ENCODE measurements at regions not wholly inside any gene's neighbourhood (a gene's known extent, or its start where the extent isn't known, plus 50 kb on each side); places are given as distances from the start of the nearest gene placed in this dataset.
A peak's percentile ranks its signal among the peaks of the same experiment; 100 is the strongest.

DNA sequence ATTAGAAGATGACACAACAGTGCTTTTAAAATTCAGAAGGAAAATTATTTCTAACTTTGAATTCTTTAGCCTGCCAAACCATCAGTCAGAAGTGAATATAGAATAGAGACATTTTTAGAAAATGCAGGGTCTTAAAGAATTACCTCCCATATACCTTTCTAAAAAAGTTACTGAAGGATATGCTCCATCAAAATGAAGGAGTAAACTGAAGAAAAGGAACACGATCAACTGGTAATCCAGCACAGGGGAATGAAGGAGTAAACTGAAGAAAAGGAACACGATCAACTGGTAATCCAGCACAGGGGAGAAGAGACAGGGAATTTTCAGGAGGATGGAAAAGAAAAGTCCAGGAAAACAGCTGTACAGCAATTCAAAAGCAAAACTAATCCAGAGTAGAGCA is 75.4 kb upstream of the LDLRAD3 start:
- DNase-seq: no peak

DNA sequence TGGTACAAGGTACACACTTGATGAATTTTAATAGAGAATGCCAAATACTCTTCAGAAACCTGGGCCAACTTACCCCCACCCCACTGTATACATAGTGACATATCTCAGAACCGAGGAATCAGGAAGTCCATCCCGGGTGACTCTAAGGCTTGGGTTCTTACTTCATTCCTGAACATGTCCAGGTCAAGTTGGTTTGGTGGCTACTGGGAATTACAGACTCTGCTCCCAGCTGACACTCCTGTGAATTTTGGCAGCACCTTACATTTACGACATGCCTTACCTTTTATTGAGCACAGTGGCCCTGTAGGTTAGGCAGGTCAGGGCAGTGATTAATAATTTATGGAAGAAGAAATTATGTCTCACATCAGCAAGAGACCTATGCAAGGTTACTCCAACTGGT is 70.1 kb upstream of the LDLRAD3 start:
- no peak for DNase-seq

DNA sequence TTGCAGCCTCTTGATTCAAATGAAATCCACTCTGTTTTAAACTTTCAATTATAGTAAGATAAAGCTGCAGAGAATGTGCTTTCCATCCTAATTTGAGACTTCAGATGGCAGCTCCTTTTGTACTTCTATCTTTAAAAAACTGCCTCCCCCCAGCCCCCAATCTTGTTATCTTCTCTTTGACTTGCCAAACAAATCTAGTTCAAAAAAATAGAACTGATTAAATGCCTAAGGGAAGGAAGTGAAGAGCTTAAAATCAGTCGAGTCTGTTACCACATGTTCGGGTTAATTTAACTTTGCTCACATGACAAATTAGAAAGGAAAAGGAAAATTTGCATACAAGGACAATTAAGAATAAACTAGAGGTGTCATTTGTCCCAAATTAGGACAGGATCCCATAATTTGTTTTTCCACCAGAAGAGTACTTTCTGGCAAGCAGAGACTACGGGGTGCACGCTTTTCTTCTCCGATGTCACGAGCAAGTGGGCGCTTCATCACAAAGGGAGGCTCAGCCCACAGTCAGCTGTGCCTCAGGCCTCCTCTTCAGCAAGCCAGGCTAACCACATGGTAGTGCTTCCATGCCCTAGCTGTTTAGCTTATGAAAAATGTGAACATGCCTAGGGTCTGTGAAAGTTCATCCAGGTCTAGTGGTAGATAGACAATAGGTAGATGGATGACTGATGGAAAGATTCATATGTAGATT is 69.0 kb upstream of the LDLRAD3 start:
- no peak for DNase-seq

DNA sequence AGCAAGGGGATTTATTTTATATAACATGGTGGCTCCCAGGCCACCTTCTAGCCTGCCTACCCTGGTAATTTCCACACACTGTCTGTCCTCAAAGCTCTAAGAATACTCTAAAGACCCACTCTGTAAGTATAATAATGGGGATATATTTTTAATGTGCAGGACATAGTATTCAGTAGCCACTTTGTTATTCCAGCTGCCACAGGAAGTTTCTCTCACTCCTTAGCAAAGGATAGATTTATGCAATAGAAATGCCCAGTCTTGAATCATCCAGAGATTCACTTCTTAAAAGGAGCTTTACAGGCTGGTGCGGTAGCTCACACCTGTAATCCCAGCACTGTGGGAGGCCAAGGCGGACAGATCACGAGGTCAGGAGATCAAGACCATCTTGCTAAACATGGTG is 68.4 kb upstream of the LDLRAD3 start:
- no peak for DNase-seq

DNA sequence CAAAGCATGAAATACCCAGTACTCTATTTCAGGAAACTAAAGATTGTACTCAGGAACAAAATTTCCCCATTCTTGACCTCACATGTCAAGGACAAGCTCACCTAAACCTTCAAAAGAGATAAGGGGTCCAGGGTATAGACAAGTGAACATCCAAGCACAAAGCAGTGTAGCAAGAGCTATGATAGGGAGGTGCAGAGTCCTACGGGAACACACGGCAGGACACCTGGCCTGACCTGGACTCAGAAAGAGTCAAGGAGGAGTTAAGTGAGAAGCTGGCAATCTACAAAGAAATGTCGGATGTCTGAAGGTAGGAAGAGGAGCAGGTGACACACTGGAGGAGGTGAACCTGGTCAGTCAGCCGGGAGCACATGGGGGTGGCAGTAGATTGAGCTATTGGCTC is 67.1 kb upstream of the LDLRAD3 start:
- DNase-seq: no peak

DNA sequence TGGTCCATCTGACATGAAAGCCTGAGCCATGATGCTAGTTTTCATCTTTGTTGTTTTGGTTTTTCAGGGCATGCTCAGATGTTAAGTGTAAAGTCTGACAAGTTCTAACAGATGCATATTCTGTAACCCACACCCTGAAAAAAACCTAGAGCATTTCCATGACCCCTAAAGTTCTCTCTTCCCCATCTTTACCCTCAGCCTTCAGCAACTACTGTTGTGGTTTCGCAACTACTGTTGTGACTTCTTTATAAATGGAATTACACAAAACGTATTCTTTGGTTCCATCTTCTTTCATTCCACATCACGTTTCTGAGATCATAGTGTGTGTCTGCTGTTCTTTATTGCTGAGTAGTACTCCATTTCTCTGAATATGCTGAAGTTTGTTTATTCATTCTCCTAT is 65.1 kb upstream of the LDLRAD3 start:
- no peak for DNase-seq

DNA sequence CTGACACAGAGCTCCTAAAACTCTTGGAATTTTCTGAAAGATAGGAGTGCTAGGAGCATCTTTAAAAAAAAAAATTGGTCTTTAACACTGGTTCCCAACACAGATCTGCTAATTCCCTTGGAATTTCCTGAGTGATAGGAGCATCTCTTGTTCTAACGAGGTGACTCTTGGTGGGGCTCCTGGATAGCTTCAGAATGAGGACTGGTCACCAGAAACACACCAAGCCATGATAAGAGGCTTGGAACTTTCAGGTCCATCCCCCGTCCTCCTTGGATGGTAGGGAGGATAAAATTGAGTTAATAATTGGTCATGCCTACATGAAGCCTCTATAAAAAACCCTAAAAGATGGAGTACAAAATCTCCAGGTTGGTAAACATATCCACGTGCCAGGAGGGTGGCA is 64.5 kb upstream of the LDLRAD3 start:
- no peak for DNase-seq

DNA sequence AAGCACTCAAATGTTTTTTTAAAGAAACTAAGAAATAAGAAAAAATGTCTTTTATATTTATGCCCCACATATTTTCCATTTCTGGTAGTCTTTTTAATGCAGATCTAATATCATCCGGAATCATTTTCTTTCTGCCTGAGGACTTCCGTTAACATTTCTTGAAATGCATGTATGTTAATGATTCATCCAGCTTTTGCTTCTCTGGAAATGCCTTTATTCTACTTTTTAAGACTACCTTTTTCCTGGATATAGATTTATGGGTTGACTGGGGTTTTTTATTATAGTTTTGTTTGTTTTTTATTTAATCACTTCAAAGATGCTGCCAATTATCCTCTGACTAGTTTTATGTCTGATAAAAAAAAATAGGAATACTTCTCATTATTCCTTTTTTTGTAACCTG is 57.1 kb upstream of the LDLRAD3 start:
- no peak for DNase-seq

DNA sequence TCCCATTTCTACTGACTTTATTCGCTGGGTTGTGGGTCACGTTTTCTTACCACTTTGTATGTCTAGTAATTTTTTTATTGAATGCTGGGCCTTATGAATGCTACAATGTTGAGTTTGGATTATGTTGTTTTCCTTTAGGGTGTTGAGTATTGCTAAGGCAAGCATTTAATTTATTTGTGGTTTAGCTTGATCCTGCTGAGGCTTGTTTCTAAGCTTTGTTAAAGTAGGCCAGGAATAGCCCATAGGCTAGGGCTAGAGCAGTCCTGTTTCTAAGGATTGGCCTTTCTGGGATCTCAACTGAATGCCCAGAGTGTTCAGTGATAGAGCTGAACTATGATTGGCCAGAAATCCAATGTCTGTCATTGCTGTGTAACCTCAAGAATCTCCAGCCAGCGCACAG is 56.1 kb upstream of the LDLRAD3 start:
- no peak for DNase-seq

DNA sequence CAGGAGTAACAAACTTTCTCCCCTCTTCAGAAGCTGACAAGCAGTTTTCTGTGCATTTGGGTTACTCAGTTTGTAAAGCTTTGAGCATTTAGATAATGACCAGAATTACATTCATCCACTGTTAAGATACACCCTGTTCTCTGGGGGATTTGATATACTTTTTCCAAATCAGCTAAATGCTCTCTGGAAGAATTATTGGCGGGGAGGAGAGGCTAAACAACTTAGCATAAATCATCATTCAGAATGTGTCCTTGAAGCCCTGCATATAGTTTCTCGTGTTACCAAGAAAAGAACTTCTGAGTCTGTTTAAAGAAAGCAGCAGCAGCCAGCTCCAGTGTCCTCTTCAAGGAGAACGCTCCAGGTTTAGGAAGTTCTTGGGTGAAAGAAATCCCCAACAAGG is 54.9 kb upstream of the LDLRAD3 start:
- DNase-seq: no peak

DNA sequence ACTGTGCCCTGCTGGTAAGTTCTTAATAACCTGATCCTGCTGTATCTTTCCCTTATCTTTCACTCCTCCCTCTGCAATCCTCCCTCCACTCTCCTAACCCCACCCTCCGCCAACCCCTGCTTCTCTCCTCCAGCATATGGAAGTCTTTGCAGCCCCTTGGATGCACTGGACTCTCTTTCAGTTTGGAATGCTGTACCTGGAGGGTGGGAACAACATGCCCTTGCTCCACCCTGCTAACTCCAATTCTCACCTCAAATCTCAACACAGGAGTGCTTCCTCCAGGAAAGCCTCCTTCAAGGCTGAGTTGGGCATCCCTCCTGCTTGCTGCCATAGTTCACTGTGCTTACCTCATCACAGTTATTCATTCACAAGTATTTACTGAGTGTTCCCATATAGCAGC is 52.8 kb upstream of the LDLRAD3 start:
- no peak for DNase-seq

DNA sequence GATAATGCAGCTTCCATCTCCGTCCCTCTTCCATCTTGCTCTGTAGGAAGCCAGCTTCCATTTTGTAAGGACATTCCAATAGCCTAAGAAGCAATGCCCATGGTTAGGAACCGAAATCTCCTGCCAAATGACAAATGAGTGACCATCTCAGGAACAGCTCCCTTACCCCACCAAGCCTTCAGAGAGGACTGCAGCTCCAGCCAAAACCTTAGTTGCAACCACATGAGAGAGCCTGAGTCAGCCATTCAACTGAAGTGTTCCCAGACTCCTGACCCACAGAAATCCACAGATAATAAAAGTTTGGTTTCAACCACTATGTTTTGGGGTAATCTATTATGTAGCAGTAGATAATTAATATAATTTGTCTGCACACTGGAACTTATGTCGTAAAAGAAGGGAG is 51.7 kb upstream of the LDLRAD3 start:
- DNase-seq: no peak

DNA sequence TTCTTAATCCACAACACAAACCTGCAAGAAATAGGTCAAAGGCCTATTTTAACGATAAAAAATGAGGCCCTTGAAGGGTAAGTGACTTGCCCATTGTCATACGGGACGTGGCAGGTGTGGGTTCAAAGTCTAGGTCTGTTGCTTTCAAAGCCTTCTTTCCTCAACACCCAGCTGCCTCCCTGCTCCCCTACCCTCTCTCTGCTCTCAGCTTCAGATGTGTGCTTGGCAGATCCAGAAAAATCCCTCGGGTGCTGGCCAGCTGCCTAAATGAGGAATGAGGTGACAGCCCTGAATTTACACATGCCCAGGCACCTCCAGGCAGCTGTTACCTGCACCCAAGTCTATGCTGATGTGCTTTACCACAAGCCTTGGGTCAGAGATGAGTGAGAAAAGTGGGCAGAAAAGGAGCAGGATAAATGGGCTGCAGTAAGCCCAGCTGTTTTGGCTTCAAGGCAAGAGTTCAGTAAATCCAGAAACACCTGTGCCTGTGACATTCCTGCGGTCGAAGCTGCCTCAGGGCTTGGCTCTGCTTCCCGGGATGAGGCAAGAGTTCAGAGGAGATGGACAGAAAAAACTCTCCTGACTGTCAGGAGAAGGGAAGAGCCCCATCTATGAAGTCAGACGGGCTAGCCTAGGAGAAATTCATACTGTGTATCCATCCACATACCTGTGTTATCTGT is 49.9 kb upstream of the LDLRAD3 start:
- peak; percentile 59 for DNase-seq
